Right lobe of liver (tissue), 6 donors: ENCODE measurements at regions not wholly inside any gene's neighbourhood (a gene's known extent, or its start where the extent isn't known, plus 50 kb on each side); places are given as distances from the start of the nearest gene placed in this dataset.

Experiments used
- ATAC-seq, 4 donors: fragments of 200-7000 bp; cut with Tn5 transposase; one replicate each; pipeline ENCODE4 v1.9.1; 2020; ENCODE audit warnings: mild to moderate bottlenecking in 4 of 4, moderate library complexity in 4 of 4
- DNase-seq, 3 donors: peaks; one replicate each; pipeline ENCODE4 v3.0.0-alpha.2; 2020
- H3K27ac ChIP-seq, 3 donors: fragments of 200-600 bp; one replicate each; pipeline ENCODE4 v1.8.0; 2022
- H3K27me3 ChIP-seq, 2 donors: fragments of 200-600 bp; one replicate each; pipeline ENCODE4 v1.8.0; 2022
- H3K36me3 ChIP-seq, 4 donors: fragments of 200-600 bp; sonication (generic) in 1 of 4; one replicate each; pipeline versions ENCODE4 v1.5.1 to v1.8.0; 2017 to 2022; ENCODE audit warnings: control low read depth in 1 of 4
- H3K4me1 ChIP-seq, 4 donors: fragments of 200-600 bp; sonication (generic) in 1 of 4; one replicate each; pipeline versions ENCODE4 v1.5.1 to v1.8.0; 2017 to 2022; ENCODE audit warnings: control low read depth in 1 of 4
- H3K4me3 ChIP-seq, 3 donors: fragments of 200-600 bp; one replicate each; pipeline ENCODE4 v1.8.0; 2022
- H3K9me3 ChIP-seq, 4 donors: fragments of 200-600 bp; sonication (generic) in 1 of 4; one replicate each; pipeline versions ENCODE4 v1.5.1 to v1.8.0; 2017 to 2022; ENCODE audit warnings: control low read depth in 1 of 4
- CTCF ChIP-seq, 4 donors: fragments of 200-600 bp in 3 of 4; fragments of 450-650 bp in 1 of 4; IDR thresholded peaks; one replicate each; pipeline versions ENCODE4 v1.5.1 to v1.8.0; 2016 to 2022; ENCODE audit warnings: antibody characterized with exemption in 4 of 4, mild to moderate bottlenecking in 2 of 4
- POLR2A ChIP-seq: fragments of 450-650 bp; IDR thresholded peaks from one replicate; pipeline ENCODE4 v1.6.1; 2017; ENCODE audit warnings: antibody characterized with exemption, mild to moderate bottlenecking
- WGBS: methylation state at CpG from one replicate; pipeline ENCODE4 v1.1.6; 2018; ENCODE audit warnings: low coverage, low lambda C conversion rate; ENCODE audit not compliant: insufficient coverage; ENCODE audit errors: missing lambda C conversion rate; 5-methylcytosine and 5-hydroxymethylcytosine counted together
- intact Hi-C, 2 donors: fragments of 100-400 bp; cut with DNase I; formaldehyde crosslinking; loops; one replicate each; pipeline versions ENCODE4 v1.11.2 to v1.14.1; 2022
- donor health status: DM: no; HTN: yes; CAD: no.
- donor health status: DM: no; HTN: no; CAD: no.
- donor health status: DM: no; HTN: no; CAD: no.
- donor health status: DM: no; HTN: yes; CAD: no.
- donor health status: DM: no; HTN: yes; CAD: no.

GRCh38 chr11:122488892-122489706 is 166.4 kb upstream of the UBASH3B start:
- Histone ChIP-seq H3K9me3 (no peaks in the 10 kb centered on the region), H3K36me3 (no peaks in the 10 kb centered on the region), H3K27me3 (no peaks in the 10 kb centered on the region), H3K4me1 (no peaks in the 10 kb centered on the region), H3K27ac (no peak overlapping the region), H3K4me3 (no peak overlapping the region)
- DNase-seq (no peak), ATAC-seq (no peak)
- TF ChIP-seq CTCF (IDR thresholded peaks at IDR 0.05) (no peak), POLR2A (no peak)
- intact Hi-C loops = no loop called here
- 75% methylated on average over 8 of the region's 8 CpGs for WGBS

- no peak for DNase-seq
- intact Hi-C loops = no loop called here
- 87% methylated on average over 3 of the region's 3 CpGs for WGBS
Measured at GRCh38 chr11:122487669-122488068, 167.9 kb upstream of the UBASH3B start.

GRCh38 chr11:122486793-122487495 is 168.6 kb upstream of the UBASH3B start:
- TF ChIP-seq CTCF (IDR thresholded peaks at IDR 0.05) = no peak
- TF ChIP-seq POLR2A = no peak
- DNase-seq = no peak
- Histone ChIP-seq H3K4me1 (no peaks in the 10 kb centered on the region), H3K27ac (no peak overlapping the region), H3K27me3 (no peaks in the 10 kb centered on the region), H3K4me3 (no peak overlapping the region), H3K9me3 (peaks cover 0 to 4% (median 0%) of the 10 kb centered on the region in 4 donors), H3K36me3 (no peaks in the 10 kb centered on the region)
- ATAC-seq = no peak
- intact Hi-C loops = no loop called here
- 71% methylated on average over 5 of the region's 5 CpGs for WGBS

More at GRCh38 chr11:122487669-122488068, 167.9 kb upstream of the UBASH3B start:
- Histone ChIP-seq H3K4me3 (no peak overlapping the region), H3K36me3 (no peaks in the 10 kb centered on the region), H3K9me3 (peaks cover 0 to 4% (median 0%) of the 10 kb centered on the region in 4 donors), H3K27me3 (no peaks in the 10 kb centered on the region), H3K4me1 (no peaks in the 10 kb centered on the region), H3K27ac (no peak overlapping the region)
- no peak for TF ChIP-seq POLR2A
- ATAC-seq = no peak

- WGBS = 59% methylated on average over 2 of the region's 2 CpGs
- Histone ChIP-seq H3K4me1 (no peaks in the 10 kb centered on the region), H3K27me3 (no peaks in the 10 kb centered on the region), H3K9me3 (peaks cover 0 to 4% (median 0%) of the 10 kb centered on the region in 4 donors), H3K4me3 (no peak overlapping the region), H3K27ac (no peak overlapping the region), H3K36me3 (no peaks in the 10 kb centered on the region)
- ATAC-seq = no peak
- DNase-seq = no peak
- intact Hi-C loops = no loop called here
- TF ChIP-seq CTCF (IDR thresholded peaks at IDR 0.05) (no peak), POLR2A (no peak)
Measured at GRCh38 chr11:122478986-122479385, 176.5 kb upstream of the UBASH3B start.

- Histone ChIP-seq H3K36me3 (no peaks in the 10 kb centered on the region), H3K9me3 (no peaks in the 10 kb centered on the region), H3K4me3 (no peak overlapping the region), H3K27me3 (no peaks in the 10 kb centered on the region), H3K4me1 (no peaks in the 10 kb centered on the region), H3K27ac (no peak overlapping the region)
- DNase-seq = no peak
- no peak for ATAC-seq
- intact Hi-C loops = no loop called here
- TF ChIP-seq CTCF (IDR thresholded peaks at IDR 0.05) (no peak), POLR2A (no peak)
- WGBS = 62% methylated on average over 2 of the region's 2 CpGs
Measured at GRCh38 chr11:122468965-122469364, 186.6 kb upstream of the UBASH3B start.
